Bronchial epithelial cell (primary cell): ENCODE measurements at regions not wholly inside any gene's neighbourhood (a gene's known extent, or its start where the extent isn't known, plus 50 kb on each side); places are given as distances from the start of the nearest gene placed in this dataset.

Source experiments
- DNase-seq: peaks from one replicate; pipeline ENCODE4 v3.0.0-alpha.2; 2010; ENCODE audit warnings: low read depth
- FAIRE-seq: peaks from 2 replicates; lab custom pipeline; 2011; peaks lifted over from hg19 to GRCh38; lab: Jason Lieb, UNC
- H3K27me3 ChIP-seq: 2 replicates; pipeline ENCODE4 v1.5.1; 2011; ENCODE audit warnings: low read length; ENCODE audit not compliant: control insufficient read depth, insufficient read depth
- H3K36me3 ChIP-seq: 2 replicates; pipeline ENCODE4 v1.5.1; 2011; ENCODE audit warnings: low read length; ENCODE audit not compliant: control insufficient read depth, insufficient read depth
- H3K4me3 ChIP-seq: 2 replicates; pipeline ENCODE4 v1.5.1; 2011; ENCODE audit warnings: mild to moderate bottlenecking, low read depth, low read length, control low read depth
- CTCF ChIP-seq: IDR thresholded peaks from 2 replicates; pipeline ENCODE4 v1.5.1; 2011; ENCODE audit warnings: mild to moderate bottlenecking, moderate library complexity, low read length, control low read depth, inconsistent platforms; ENCODE audit not compliant: insufficient read depth, severe bottlenecking

DNA sequence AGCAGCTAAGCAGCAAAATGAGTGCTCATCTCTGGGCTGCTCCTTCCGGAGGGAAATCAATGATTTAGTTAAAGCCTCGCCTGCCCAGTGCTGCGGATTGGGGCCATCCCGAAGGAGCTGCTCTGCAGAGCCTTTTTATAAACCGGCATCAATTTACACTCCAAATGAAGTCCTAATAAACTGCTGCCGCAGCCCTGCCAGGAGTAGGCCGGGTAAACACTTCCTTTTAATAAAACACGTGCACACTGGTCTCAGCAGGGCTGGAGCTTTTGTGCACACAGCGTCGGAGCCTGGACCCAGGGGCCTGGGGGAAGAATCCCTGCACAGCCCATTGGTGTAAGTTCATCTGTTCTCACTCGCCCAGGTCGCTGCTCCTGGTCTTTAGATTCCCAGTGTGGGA lies 79.6 kb upstream of the HS3ST2 start:
- no peak for DNase-seq
- no peak for TF ChIP-seq CTCF
- Histone ChIP-seq H3K27me3 (no peaks in the 10 kb centered on the region), H3K4me3 (no peak overlapping the region), H3K36me3 (no peaks in the 10 kb centered on the region)
- no peak for FAIRE-seq

DNA sequence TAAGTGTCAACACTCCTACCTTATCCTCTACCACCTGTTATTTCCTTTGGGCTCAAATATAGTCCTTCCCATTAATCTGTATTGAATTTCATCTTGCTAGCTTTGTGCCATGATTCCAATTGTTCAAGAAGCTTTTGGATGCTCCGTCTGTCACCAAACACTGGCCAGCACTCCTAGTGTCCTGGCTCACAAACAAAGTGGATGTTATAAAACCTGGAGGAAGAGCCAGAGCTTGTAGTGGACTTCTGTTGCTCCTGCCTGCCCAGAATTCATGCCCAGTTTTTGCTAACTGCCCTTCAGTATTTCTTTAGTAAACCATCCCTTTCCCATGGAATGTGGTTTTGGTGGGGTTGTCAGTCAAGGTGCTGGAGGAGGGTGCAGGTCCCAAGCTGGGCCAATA lies 77.2 kb upstream of the HS3ST2 start:
- no peak for DNase-seq
- Histone ChIP-seq H3K27me3 (no peaks in the 10 kb centered on the region), H3K36me3 (no peaks in the 10 kb centered on the region), H3K4me3 (no peak overlapping the region)
- no peak for FAIRE-seq
- TF ChIP-seq CTCF = no peak

- no peak for FAIRE-seq
- no peak overlapping the region for H3K4me3 ChIP-seq
- no peaks in the 10 kb centered on the region for H3K36me3 ChIP-seq
- H3K27me3 ChIP-seq = no peaks in the 10 kb centered on the region
- DNase-seq = no peak
- TF ChIP-seq CTCF = no peak
Observed at GRCh38 chr16:22739077-22739476, 74.9 kb upstream of the HS3ST2 start.

- no peak for DNase-seq
- no peak overlapping the region for H3K4me3 ChIP-seq
- FAIRE-seq = no peak
- no peaks in the 10 kb centered on the region for H3K36me3 ChIP-seq
- no peaks in the 10 kb centered on the region for H3K27me3 ChIP-seq
- no peak for TF ChIP-seq CTCF
Observed at GRCh38 chr16:22743401-22743800, 70.6 kb upstream of the HS3ST2 start.

DNA sequence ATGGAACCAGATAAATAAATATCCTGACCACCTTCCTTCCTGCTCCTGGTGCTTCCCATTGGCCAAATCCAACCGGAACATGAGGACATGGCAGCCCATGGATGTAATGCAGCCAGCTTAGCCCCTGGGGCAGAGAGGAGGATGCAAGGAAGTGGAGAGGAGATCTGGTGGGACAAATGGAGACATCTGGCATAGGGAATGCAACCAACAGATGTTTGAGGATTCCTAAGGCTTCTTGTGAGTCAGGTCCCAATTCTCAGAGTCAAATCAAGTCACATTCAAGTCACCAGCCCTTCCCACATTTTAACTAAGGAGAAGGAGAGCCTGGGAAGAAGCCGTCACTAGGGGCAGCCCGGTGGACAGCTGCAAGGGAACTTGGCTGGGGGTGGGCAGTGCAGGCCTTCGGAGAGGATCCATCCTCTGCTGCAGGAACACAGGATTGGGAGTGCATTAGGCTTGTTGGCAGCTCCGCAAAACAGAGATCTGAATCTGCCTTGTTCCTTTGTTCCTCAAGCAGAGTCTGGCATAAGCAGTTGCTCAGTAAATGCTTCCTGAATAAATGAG lies 62.8 kb upstream of the HS3ST2 start:
- H3K36me3 ChIP-seq = no peaks in the 10 kb centered on the region
- no peak for TF ChIP-seq CTCF
- FAIRE-seq (no peak), DNase-seq (no peak)
- no peak overlapping the region for H3K4me3 ChIP-seq
- no peaks in the 10 kb centered on the region for H3K27me3 ChIP-seq

DNA sequence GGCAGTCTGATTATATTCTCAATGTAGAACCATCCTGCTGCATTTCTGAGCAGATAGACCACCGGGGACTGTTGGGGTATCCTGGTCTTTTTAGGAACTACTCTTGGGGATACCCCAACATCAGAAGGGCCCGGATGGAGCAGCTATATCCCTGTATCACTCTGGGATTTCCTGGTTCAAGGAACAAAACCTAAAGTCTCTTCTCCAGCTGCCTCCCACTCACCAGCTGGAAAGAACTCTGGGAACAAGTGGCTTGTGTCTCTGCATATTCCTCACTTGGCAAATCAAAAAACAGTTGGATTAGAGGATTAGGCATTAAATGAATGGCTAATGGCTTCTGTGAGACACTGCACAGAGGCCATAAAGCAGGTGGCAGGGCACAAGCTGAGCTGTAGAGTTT lies 62.3 kb upstream of the HS3ST2 start:
- Histone ChIP-seq H3K4me3 (no peak overlapping the region), H3K27me3 (no peaks in the 10 kb centered on the region), H3K36me3 (no peaks in the 10 kb centered on the region)
- no peak for TF ChIP-seq CTCF
- DNase-seq (no peak), FAIRE-seq (no peak)
